AG10803 (cell line): ENCODE measurements at regions not wholly inside any gene's neighbourhood (a gene's known extent, or its start where the extent isn't known, plus 50 kb on each side); places are given as distances from the start of the nearest gene placed in this dataset.
A peak's percentile ranks its signal among the peaks of the same experiment; 100 is the strongest.

Experiments used
- DNase-seq: peaks from one replicate; pipeline ENCODE4 v3.0.0; 2010; ENCODE audit warnings: low read depth
- H3K4me3 ChIP-seq: 2 replicates; pipeline ENCODE4 v1.5.1; 2011; ENCODE audit warnings: mild to moderate bottlenecking, low read length, control low read depth
- CTCF ChIP-seq: conservative IDR thresholded peaks from 2 replicates; pipeline ENCODE4 v1.5.1; 2011; ENCODE audit warnings: mild to moderate bottlenecking, low read length, control low read depth, inconsistent platforms

DNA sequence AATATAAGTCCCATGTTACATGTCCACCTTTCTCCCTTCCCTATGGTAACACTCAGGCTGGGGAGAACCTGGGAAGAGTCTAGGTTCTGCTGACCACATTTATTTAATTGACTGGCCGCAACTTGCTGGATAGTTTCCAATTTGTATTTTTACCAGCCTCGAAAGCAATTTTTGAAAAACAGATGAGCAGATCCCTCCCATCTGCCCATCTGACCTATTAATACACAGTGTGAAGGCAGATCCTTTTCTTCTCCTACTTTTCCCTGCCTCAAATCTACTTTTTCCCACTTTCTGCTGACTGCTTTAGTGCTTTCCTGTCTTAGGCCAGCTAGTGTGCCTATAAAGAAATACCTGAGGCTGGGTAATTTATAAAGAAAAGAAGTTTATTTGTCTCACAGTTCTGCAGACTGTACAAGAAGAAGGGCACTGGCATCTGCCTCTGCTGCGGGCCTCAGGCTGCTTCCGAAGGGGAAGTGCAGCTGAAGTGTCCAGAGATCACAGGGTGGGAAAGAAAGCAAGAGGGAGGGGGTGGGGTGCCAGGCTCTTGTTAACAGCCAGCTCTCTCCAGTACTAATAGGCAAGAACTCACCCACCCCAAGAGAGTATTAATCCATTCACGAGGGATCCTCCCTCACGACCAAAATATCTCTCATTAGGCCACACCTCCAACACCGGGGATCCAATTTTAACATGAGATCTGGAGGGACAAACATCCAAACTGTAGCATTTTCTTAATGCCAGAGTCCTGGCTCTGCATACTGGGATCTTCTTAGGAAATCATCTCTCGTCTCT is 336.0 kb upstream of the IGFBP3 start:
- TF ChIP-seq CTCF: no peak
- no peak overlapping the region for H3K4me3 ChIP-seq
- peak; percentile 73 for DNase-seq

DNA sequence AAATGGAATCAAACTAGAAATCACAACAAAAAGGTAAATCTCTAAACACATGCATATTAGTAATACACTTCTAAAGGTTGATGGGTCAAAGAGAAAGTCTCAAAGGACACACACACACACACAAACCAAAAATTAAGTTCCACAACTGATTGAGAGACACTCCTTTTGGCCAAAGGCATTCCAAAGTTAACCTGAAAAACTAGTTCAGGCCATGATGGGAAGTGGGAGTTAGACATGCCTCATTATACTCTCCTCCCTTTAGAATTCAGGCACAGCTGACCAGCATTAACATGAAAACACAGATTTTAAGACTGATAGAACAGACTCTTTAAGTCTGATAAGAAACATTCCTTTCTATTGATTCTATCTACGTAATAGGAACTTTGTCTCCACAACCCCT is 332.4 kb upstream of the IGFBP3 start:
- H3K4me3 ChIP-seq: no peak overlapping the region
- DNase-seq: no peak
- TF ChIP-seq CTCF: no peak

DNA sequence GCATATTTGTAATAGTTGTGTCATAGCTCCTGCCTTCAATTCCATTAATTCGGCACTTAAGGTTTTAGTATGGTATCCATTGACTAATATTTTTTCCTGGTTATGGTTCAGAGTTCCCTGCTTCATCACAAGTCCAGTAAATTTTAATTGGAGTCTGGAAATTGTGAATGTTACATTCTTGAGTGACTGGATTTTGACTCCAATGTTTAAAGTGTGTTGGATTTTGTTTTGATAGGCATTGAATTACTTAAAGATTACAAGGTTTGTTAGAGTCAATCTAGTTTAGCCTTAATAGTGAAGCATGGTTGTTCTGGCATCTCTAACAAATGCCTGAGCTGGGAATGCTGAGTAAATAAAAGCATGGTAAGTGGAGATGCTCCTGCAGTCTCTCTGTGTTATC is 326.6 kb upstream of the IGFBP3 start:
- DNase-seq: peak; percentile 16
- H3K4me3 ChIP-seq: no peak overlapping the region
- TF ChIP-seq CTCF: no peak

GRCh38 chr7:46245586-46246111 is 324.6 kb upstream of the IGFBP3 start:
- no peak for DNase-seq
- no peak overlapping the region for H3K4me3 ChIP-seq
- TF ChIP-seq CTCF: no peak

DNA sequence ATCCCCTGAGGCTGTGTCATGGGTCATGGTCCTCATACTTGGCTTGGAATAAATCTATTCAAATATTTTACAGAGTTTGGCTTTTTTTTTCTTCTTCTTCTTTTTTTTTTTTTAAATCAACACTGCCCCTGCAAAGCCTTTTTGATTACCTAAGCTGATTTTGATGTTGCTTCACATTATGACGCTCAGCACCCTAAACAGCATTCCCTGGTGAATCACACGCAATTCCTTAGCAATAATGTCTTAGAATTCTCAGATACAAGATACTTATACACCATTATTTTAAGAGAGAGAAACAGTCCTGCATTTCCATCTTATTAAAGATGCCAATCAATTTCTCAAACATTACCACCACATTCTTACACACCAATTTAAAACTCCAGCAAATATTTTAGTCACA is 323.7 kb upstream of the IGFBP3 start:
- H3K4me3 ChIP-seq: no peak overlapping the region
- TF ChIP-seq CTCF: no peak
- DNase-seq: peak; percentile 66

- DNase-seq: no peak
- TF ChIP-seq CTCF: no peak
Observed at GRCh38 chr7:46243406-46243805, 322.3 kb upstream of the IGFBP3 start.

GRCh38 chr7:46239846-46240245 is 318.8 kb upstream of the IGFBP3 start:
- no peak for DNase-seq
- TF ChIP-seq CTCF: no peak
- no peak overlapping the region for H3K4me3 ChIP-seq

More at GRCh38 chr7:46243406-46243805, 322.3 kb upstream of the IGFBP3 start:
- H3K4me3 ChIP-seq: no peak overlapping the region
